HS-27A (cell line): ENCODE measurements at regions not wholly inside any gene's neighbourhood (a gene's known extent, or its start where the extent isn't known, plus 50 kb on each side); places are given as distances from the start of the nearest gene placed in this dataset.
"Not testable (repeated sequence)": the region's sequence is repeated elsewhere in the genome, so short reads cannot be mapped to it uniquely, and the experiment has no call there.

Experiments used
- DNase-seq: peaks from one replicate; pipeline ENCODE4 v3.0.0-alpha.2; 2012; ENCODE audit warnings: low read depth, missing footprints

DNA sequence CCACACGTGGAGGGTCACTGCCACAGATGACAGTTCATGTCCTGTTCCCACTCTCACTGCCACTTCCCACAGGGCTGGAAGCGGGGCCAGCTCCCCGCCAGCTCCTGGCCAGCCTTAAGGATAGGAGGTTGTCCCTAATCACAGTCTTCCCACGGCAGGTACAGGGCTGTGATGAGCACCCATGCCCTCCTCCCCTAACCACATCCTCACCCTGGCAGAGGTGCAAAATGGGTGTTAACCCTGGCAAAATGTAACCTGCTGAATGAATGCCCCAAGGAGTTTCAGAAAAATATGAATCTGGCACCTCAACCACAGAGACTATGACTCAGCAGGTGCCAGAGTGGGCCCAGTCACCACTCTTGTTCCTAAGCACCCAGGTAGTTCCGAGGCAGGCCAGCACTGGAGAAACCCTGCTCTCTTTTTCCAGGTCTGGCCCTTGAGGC lies 185.1 kb upstream of the TPM1 start:
- no peak for DNase-seq

DNA sequence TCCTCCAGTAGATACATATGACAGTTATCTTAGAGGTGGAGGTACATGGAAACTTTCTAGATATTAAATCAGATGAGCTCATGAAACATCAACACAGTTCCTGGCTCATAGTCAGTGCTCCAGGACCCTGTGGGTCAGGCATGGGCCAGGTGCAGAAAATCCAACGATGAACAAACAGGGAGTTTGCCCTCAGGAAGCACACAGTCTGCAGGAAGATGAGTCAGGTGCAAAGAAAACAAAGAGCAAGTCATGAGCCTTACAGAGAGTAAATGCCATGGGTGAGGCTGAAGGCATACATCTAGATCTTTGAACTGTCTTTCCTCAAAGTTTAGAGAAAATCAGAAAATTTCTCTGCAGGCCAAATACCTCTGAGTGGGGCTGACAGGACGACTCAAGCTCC lies 184.2 kb upstream of the TPM1 start:
- no peak for DNase-seq

DNA sequence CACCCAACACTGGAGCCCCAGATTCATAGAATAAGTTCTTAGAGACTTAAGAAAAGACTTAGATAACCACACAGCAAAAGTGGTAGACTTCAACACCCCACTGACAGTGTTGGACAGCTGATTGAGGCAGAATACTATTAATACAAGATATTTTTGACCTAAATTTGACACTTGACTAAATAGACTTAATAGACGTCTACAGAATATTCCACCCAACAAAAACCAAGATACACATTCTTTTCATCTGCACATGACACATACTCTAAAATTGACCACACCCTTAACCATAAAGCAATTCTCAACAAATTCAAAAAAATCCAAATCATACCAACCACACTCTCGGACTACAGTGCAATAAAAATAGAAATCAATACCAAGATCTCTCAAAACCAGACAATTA lies 179.8 kb upstream of the TPM1 start:
- no peak for DNase-seq

DNA sequence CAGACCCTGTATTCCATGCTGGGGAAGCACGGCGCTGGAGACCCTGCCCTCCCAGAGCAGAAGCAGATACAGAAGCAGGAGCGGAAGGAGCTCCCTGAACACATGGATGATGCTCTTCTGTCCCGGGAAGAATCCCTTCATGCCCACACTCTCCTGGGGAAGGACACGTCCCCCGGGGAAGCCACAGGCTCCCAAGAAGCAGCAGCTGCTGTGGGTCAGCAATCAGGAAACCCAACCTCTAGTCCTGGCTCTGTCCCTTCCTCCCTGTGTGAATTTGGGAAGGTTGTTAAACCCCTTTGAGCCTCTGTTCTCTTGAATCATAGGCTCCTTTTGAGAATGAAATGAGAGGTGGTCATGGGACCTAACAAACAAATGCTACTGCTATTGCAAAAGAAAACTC lies 176.2 kb upstream of the TPM1 start:
- DNase-seq: no peak

DNA sequence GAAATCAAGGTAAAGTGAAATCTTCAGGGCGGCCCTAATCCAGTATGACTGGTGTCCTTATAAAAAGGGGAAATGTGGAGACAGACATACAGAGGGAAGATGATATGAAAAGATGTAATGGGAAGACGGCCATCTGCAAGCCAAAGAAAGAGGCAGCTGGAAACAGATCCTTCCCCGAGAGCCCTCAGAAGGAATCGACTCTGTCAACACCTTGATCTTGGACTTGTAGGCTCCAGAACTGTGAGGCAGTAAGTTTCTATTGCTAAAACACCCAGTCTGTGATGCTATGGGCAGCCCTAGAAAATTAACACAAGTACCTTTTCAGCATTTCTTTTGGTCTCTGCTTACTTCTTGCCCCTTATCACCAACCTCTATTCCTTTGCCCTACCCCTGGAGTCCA lies 174.7 kb upstream of the TPM1 start:
- no peak for DNase-seq

DNA sequence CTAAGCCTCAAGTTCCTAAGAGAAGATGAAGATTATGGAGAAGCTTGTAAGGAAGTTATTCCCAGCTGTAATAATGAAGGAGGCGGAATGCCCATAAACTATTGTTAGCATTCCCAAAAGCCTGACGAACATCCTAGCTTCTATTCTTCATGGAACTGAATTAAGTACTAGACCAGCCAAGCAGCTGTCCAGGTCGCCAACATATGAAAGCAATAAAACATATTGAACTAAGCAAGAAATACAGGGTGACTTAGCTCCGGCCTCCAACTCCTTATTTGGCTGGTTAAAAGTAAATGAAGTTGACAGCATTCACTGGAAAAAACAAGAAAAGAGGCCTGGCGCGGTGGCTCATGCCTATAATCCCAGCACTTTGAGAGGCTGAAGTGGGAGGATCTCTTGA lies 174.0 kb upstream of the TPM1 start:
- no peak for DNase-seq

DNA sequence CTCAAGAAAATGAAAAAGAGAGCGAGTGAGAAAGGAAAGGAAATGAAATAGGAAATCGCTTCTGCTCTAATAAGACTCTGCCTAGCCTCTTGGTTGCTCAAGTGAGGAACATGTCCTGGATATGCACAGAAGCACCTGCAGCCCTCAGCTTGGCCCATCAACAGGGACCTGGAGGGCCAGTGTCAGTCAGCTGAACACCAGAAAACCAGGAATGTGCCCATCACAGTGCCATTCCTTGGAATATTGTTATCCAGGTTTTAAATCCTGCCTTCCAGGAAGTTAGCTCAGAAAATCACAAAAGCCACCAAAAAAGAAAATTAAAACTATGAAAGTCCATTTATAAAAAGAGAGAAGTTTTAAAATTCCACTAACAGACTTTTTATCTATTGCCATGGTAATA lies 173.4 kb upstream of the TPM1 start:
- DNase-seq: no peak

DNA sequence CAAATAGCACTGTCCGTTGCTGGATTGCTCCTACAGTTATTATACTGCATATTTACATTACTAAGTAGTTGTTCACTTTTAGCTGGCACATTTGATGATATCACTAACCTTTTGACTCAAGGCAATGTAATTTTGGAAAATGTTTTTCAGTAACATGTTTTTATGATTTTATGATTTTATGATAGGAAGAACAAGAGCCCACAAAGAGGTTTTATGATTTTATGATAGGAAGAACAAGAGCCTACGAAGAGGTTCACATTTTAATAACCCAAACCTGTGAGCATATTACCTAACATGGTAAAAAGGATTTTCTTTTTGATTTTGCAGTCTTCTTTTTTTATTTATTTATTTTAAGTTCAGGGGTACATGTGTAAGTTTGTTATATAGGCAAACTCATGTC lies 172.3 kb upstream of the TPM1 start:
- no peak for DNase-seq

DNA sequence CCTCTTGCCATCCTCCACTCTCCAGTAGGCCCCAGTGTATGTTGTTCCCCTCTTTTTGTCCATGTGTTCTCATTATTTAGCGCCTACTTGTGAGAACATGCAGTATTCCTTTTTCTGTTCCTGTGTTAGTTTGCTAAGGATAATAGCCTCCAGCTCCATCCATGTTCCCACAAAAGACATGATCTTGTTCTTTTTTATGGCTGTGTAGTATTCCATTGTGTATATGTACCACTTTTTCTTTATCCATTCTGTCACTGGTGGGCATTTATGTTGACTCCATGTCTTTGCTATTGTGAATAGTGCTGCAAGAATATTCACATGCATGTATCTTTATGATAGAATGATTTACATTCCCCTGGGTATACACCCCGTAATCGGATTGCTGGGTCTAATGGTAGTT lies 171.8 kb upstream of the TPM1 start:
- not testable (repeated sequence) for DNase-seq

DNA sequence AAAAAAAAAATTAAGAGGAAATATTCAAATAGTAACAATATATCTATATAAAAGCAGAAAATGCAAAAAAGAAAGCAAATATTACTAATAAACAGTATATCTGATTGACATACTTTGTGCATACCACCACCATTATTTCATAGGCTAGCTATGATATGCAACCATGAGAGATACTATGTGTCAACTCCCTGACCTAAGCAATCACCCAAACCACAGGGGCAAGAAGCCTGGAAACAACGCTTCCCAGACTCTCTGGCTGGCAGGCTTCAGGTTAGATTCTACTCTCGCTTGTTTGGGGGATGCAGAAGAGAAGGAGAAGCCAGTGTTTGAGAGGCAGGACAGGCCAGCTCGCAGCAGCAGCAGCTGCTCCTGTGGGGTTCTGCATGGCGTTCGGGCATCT lies 169.3 kb upstream of the TPM1 start:
- DNase-seq: no peak

DNA sequence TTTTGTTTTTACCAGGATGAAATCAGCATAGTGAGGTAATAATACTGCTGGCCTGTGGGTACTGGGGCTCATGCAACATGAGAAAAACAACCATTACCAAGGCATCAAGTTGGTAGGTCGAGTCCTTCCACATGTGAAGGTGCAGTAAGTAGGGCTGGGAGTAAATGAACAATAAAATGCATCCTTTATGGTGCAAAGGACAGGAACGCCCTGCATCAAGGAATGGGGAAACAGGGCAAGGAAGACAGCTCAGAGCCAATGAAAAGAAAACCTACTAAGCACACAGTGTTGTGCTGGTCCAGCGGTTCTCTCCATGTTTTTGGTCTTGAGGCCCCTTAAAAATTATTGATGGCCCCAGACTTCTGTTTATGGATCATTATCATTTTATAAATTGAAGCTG lies 168.5 kb upstream of the TPM1 start:
- no peak for DNase-seq

DNA sequence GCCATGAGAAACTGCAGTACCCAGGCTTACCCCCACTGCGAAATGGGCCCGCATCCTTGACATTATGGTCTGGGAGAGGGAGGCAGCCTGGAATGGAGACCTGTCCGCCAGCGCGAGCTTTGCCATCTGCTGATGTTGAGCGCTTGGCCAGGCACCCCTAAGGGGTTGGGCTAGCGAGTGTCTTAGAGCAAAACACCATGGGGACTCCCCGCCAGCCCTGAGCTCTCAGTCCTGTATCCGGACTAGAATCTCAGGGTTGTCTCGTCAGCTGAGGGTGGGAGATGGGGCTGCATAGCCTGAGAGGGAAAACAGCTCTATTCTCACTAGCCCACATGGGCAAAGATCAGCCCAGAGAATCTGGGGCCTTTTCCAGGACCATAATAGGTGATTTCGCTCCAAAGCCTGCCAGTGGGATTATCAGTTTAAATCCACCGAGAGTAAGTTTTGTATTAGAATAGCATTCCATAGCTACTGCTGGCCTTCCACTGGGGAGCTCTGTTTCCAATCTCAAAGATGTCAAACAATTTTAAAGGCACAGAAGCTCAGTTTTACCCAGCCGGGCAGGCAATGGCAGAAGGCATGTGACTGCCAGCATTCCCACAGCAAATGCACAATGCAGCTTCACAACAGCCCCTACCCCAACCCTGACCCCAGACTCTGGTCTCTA lies 167.5 kb upstream of the TPM1 start:
- DNase-seq: no peak

DNA sequence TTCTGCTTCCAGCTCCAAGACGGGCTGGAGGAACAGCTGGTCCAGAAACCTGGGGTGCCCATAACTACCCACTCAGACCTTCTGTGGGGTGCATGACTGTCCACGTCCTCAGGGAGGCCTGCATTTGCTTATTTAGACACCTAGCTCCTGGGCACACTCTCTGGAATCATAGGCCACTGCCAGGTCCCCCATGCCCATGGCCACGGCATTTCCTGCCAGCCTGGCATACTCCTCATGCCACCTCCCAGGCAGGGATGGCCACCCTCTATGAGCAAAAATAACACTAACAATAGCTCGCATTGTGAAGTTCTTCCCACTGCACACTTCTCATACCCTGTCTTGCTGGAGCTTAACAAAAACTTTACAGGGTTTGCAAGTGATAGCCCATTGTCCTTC lies 166.9 kb upstream of the TPM1 start:
- DNase-seq: no peak

DNA sequence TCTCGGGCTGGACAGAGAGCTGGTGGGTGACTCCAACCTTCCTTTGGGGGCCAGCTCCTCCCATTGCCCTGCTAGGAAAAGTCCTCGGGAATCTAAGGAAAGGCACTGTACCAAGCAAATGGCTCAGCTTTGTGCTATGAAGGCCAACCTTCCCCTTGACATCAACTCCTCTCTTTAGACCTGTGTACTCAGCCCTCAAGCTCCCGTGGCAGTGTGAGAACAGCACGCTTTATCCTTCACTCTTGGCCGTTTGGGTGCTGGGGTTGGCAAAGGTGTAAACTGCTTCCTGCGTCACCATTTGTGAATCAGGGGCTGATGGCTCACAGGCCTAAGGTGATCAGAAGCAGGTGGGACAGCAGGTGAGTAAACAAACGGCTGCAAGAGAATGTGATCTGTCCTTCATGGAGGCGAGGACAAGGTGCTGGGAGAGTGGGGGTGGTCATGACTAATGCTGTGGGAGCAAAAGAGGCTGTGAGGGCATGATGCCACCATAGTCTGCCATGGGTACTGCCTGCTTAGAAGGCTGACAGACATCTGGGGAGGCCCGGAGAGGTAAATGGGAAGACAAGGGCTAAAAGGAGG lies 165.2 kb upstream of the TPM1 start:
- no peak for DNase-seq

DNA sequence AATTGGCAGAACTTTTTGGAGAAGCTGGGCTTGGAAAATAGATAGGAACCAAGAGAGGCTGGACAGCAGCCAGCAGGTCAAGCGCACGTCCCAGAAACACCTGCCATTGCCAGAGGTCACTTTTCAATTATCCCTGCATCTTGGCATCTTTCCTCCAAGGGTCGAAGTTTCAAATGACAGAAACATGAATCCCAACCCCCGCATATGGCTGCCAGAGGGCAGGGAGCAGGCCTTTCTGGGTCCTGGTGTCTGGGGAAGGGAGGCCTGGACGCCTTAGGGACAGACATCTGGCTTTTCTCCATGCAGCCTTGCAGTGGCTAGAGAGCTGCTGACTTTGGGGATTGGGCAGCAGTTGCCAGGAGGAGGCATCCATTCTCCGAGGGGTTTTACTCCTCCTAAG lies 164.5 kb upstream of the TPM1 start:
- no peak for DNase-seq

DNA sequence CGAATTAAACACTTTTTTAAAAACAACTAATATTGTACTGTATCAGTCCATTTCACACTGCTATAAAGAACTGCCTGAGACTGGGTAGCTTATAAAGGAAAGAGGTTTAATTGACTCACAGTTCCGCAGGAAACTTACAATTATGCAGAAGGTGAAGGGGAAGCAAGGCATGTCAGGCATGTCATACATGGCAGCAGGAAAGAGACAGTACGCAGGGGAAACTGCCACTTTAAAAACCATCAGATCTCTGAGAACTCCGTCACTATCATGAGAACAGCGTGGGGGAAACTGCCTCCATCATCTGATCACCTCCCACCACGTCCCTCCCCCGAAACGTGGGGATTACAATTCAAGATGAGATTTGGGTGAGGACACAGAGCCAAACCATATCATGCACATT lies 162.8 kb upstream of the TPM1 start:
- DNase-seq: no peak

DNA sequence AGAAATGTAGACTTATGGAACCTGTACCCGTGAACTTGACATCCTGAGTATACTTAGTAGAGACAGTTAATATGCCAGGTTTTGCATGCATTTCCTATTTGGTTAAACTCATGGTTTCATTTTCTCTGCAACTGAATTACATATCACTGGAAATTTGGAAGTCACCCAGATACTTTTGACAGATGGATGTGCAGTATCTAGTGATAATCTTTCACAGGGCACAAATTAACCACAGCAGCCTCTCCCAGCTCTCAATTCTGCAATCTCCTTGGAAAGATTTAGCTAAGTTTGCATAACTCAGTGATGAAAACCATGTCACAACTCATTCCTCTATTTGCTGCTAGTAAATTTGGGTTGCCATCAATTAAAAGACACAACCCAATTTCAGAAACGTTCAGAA lies 162.3 kb upstream of the TPM1 start:
- DNase-seq: no peak

DNA sequence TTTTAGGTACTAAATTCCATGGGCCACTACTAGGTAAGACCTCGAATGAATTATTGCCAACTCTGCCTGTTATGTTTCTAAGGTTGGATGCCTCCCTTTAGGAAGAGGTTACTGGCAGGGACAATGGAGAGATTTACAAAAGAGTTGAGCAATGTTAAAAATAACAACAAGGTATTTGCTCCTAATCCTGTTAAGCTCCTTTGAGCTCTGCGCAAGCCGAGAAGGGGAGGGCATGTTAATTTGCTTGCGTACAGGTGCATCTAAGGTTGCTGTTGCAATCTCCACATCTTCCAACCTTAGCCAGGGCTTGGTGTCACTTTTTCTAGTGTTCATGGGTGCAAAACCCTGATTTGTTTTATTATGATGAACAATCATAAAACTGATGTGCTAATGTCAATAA lies 161.5 kb upstream of the TPM1 start:
- DNase-seq: no peak

DNA sequence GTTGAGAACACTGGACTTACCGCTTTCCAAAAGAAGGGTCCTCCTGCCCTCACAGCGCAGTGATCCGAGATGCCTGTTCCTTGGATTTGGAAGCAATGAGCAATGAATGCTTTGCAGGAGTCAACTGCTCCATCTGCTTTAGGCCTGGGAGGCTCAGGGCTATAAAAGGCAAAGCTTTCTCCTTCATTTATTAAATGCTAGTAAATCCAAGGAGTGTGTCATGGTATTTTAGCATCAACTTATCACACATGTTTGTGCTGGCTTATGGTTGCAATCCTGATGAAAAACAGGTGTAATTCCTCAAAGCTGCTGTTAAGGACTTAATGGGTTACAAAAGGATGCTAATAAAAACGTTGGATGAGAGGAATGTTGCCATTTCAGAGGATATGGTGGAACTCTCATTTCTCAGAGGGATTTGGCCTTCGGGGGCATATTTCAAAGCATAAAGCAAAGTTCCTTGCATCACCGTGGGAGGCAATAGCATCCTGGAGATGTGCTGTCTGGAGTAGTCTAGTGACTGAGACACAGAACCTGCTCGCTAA lies 158.5 kb upstream of the TPM1 start:
- no peak for DNase-seq

DNA sequence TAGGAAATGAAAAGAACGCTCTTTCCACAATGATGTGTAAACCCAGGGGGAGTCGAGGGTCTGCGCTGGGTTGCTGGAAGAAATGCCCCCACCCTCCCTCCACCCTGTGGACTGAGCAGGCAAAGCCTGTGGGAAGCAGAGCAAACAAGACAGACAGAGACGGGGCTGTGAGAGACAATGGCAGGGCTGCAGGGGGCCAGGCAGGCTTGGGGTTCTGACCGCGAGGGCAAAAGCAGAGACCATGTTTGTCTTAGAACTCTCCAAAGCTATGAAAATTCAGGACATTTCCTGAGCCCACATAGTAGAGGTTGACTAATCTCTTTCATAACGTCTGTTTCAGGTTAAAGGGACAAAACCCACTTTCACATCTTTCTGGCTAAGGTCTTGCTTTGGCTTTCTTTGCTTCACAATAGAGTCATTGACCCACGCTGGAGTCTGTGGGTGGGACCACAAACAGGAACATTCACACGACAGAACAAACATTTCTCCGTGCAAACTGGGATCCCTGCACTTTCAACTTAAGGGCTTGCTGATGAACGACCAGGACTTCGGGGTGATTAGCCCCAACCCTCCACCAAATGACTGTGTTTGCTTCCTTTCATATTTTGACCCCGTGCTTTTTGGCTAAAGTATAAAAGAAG lies 156.0 kb upstream of the TPM1 start:
- no peak for DNase-seq

DNA sequence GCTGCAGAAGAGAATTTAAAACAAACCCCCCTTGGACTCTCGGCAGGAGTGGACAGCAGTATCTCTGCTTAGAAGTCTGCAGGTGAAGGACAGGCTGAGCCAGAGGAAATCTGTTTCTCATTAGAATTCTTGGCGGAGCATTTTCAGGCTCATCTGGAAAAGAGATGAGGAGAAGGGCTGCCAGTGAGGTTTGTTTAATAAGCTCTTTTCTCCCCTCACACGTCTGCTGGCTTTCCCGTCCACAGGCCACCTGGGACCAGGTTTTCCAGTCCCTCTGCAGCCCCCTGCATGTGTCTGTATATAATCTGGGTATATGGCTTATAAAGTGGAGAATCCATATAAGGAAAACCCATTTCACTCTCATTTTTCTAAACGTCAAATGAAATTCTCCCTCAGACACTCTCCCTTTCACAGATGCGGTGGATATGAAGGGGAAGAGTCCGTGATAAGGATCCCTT lies 155.4 kb upstream of the TPM1 start:
- DNase-seq: no peak

DNA sequence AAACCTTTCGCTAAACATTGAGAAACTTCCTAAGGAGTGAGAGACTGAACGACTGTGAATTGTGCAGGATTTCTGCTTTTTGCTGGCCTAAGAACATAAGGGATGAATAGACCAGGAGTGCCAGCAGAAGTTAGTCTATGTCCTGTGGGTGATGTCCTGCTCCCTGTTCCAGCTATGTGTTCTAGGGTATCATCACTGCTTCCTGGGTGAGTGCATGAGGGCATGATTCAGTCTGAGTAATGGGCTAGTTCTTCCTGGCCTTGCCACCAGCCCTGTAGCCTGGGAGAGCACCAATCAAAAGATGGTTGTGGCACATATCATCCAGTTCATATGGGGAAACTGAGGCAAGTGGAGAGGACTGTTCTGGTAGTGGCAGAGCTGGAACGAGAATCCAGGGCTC lies 153.9 kb upstream of the TPM1 start:
- DNase-seq: no peak

DNA sequence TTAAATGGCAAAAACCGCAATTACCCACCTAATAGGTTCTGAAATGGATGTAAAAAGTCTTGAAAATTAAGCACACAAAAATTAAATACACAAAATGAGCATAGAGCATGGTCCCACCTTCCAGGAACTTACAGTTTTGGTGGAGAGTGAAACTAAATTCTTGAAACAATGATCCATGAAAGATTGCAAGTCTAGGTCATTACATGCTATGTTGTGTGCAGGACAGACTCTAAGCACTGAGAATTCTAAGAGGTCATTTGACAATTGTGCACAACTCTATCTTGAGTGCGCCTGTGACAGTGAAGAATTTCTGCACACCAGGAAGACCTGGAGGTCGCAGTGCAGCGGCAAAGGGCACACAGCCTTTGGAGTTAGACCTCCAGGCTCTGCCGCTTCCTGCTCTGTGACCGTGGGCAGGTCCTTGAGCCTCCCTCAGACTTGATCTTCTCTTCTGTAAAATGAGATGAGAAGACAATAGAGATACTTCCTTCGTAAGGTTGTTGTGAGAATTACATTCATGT lies 153.3 kb upstream of the TPM1 start:
- DNase-seq: no peak
